ENCODE measurements at regions not wholly inside any gene's neighbourhood (a gene's known extent, or its start where the extent isn't known, plus 50 kb on each side); places are given as distances from the start of the nearest gene placed in this dataset.

- ChIA-PET CTCF (ENCODE audit: low intra/inter-chr PET ratio) (no interaction called here), POLR2A (no interaction called here)
- no peak overlapping the region for H3K9ac ChIP-seq (ENCODE audit: insufficient read depth in 1 of 2, low read depth in 2 of 2, low read length in 2 of 2)
- no peak for ATAC-seq
- H3K9me1 ChIP-seq (ENCODE audit: control insufficient read depth, insufficient read depth, low read length): no peaks in the 10 kb centered on the region
- TF ChIP-seq BDP1 (IDR thresholded peaks at IDR 0.05; ENCODE audit: insufficient read depth, insufficient read length) (no peak), PTBP1 (IDR thresholded peaks at IDR 0.05; ENCODE audit: low read depth, low read length) (no peak), MED1 (CRISPR knock-in tag; IDR thresholded peaks at IDR 0.05; ENCODE audit: borderline replicate concordance) (no peak), POU5F1 (IDR thresholded peaks at IDR 0.05; ENCODE audit: borderline replicate concordance, low read depth, low read length, partially characterized antibody) (no peak), ZNF12 (CRISPR knock-in tag; IDR thresholded peaks at IDR 0.05) (no peak), ZNF133 (CRISPR knock-in tag; IDR thresholded peaks at IDR 0.05) (no peak)
- intact Hi-C loops (cut with micrococcal nuclease) (no loop called here), in situ Hi-C loops (cut with MboI) (no loop called here)
- H4K20me1 ChIP-seq (replicated peaks; ENCODE audit: control insufficient read depth, insufficient read depth, low read length): no peaks in the 10 kb centered on the region
- no TSS peak for BruUV-seq (replicated peaks)
- 0% methylated on average over 3 of the region's 4 CpGs for WGBS (ENCODE audit: insufficient coverage, low coverage, missing lambda C conversion rate)
- no peak overlapping the region for H2AFZ ChIP-seq (ENCODE audit: low read depth, low read length)
- H3K4me2 ChIP-seq (ENCODE audit: insufficient read depth, low read length): no peak overlapping the region
- H3K36me3 ChIP-seq (ENCODE audit: control insufficient read depth, insufficient read depth, low read length): no peaks in the 10 kb centered on the region
- H3K9me3 ChIP-seq (replicated peaks; ENCODE audit: control insufficient read depth, insufficient read depth, low read depth, low read length): no peaks in the 10 kb centered on the region
- H3K79me2 ChIP-seq (ENCODE audit: control insufficient read depth, insufficient read depth, low read length): no peaks in the 10 kb centered on the region
- no peaks in the 10 kb centered on the region for H3K27me3 ChIP-seq (ENCODE audit: control insufficient read depth in 2 of 2, insufficient read depth in 2 of 2, low read length in 2 of 2)
- H3K4me3 ChIP-seq: no peak overlapping the region
- DNase-seq (ENCODE audit: extremely low read depth in 1 of 4, low spot score in 3 of 4): no peak
- no peak overlapping the region for H3K27ac ChIP-seq (ENCODE audit: extremely low read depth, low read depth, low read length)
- no peaks in the 10 kb centered on the region for H3K4me1 ChIP-seq (replicated peaks in 1 of 2; ENCODE audit: control insufficient read depth in 2 of 2, insufficient read depth in 2 of 2, low read length in 2 of 2)
- no peak for FAIRE-seq
These were observed 300.9 kb downstream of the TXNL1 start for GRCh38 chr18:56337507-56337906.

- FAIRE-seq (no peak), ATAC-seq (no peak), DNase-seq (ENCODE audit: extremely low read depth in 1 of 4, low spot score in 3 of 4) (no peak)
- BruUV-seq (replicated peaks): no TSS peak
- 0% methylated on average over 2 of the region's 2 CpGs for WGBS (ENCODE audit: insufficient coverage, low coverage, missing lambda C conversion rate)
- Histone ChIP-seq H3K36me3 (ENCODE audit: control insufficient read depth, insufficient read depth, low read length) (no peaks in the 10 kb centered on the region), H3K9ac (ENCODE audit: insufficient read depth in 1 of 2, low read depth in 2 of 2, low read length in 2 of 2) (no peak overlapping the region), H3K9me3 (replicated peaks; ENCODE audit: control insufficient read depth, insufficient read depth, low read depth, low read length) (no peaks in the 10 kb centered on the region), H3K9me1 (ENCODE audit: control insufficient read depth, insufficient read depth, low read length) (no peaks in the 10 kb centered on the region), H3K4me2 (ENCODE audit: insufficient read depth, low read length) (no peak overlapping the region), H3K27ac (ENCODE audit: extremely low read depth, low read depth, low read length) (no peak overlapping the region), H4K20me1 (replicated peaks; ENCODE audit: control insufficient read depth, insufficient read depth, low read length) (no peaks in the 10 kb centered on the region), H3K4me3 (no peak overlapping the region), H3K79me2 (ENCODE audit: control insufficient read depth, insufficient read depth, low read length) (no peaks in the 10 kb centered on the region), H3K27me3 (ENCODE audit: control insufficient read depth in 2 of 2, insufficient read depth in 2 of 2, low read length in 2 of 2) (no peaks in the 10 kb centered on the region), H3K4me1 (replicated peaks in 1 of 2; ENCODE audit: control insufficient read depth in 2 of 2, insufficient read depth in 2 of 2, low read length in 2 of 2) (no peaks in the 10 kb centered on the region), H2AFZ (ENCODE audit: low read depth, low read length) (no peak overlapping the region)
- ChIA-PET CTCF (ENCODE audit: low intra/inter-chr PET ratio) (no interaction called here), POLR2A (no interaction called here)
- intact Hi-C loops (cut with micrococcal nuclease) (no loop called here), in situ Hi-C loops (cut with MboI) (no loop called here)
- TF ChIP-seq BRD9 (IDR thresholded peaks at IDR 0.05; ENCODE audit: low read depth, partially characterized antibody) (no peak), PBX2 (CRISPR knock-in tag; IDR thresholded peaks at IDR 0.05; ENCODE audit: low read depth) (no peak), PBX2 (tag; conservative IDR thresholded peaks at IDR 0.05; ENCODE audit: low read depth) (no peak), CLOCK (CRISPR knock-in tag; IDR thresholded peaks at IDR 0.05; ENCODE audit: borderline replicate concordance) (no peak), RFX7 (CRISPR knock-in tag; IDR thresholded peaks at IDR 0.05) (no peak), ZNF274 (IDR thresholded peaks at IDR 0.05; ENCODE audit: borderline replicate concordance, low read depth, low read length) (no peak)
These were observed 304.6 kb downstream of the TXNL1 start for GRCh38 chr18:56333839-56334238.
